ENCODE measurements at regions not wholly inside any gene's neighbourhood (a gene's known extent, or its start where the extent isn't known, plus 50 kb on each side); places are given as distances from the start of the nearest gene placed in this dataset.

GRCh38 chr10:125397608-125398007 lies 237.2 kb upstream of the CTBP2 start:
- DNase-seq, result no peak

- DNase-seq, result no peak
These were observed 236.3 kb upstream of the CTBP2 start for GRCh38 chr10:125396676-125397075.

GRCh38 chr10:125392609-125393008 lies 232.2 kb upstream of the CTBP2 start:
- DNase-seq, result no peak

DNA sequence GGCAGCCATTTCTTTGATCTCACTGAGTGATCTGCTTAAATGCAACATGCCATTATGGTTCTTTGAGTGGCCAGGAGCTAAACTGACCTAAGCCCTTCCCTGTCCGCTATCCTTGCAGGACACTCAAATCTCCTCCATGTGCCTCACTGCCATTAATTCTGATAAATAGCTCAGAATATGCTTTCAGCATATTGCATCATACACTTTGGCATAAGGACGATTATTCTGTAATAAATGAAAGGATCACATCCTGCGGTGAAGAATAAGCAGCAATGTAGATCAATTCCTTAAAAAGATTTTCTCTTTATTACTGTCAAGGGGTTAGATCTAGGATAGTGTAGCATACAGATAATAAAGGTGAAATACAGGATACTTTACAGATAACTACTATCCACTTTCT lies 231.8 kb upstream of the CTBP2 start:
- DNase-seq, result no peak

DNA sequence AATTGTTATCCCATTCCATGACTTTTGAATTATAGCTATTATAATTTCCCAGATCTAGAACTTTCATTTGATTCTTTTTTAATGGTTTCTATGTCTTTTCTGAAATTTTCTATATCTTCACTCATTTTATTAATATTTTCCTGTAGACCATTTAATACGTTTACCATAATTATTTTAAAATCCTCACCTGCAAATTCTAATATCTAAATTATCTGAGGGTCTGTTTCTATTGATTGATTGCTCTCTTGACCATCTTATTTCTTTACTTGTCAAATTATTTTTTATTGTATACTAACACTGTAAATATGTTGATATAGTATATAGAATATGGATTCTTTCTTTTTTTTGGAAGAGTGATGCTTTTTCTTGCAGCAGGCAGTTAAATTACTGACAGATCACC lies 229.3 kb upstream of the CTBP2 start:
- DNase-seq, result no peak

DNA sequence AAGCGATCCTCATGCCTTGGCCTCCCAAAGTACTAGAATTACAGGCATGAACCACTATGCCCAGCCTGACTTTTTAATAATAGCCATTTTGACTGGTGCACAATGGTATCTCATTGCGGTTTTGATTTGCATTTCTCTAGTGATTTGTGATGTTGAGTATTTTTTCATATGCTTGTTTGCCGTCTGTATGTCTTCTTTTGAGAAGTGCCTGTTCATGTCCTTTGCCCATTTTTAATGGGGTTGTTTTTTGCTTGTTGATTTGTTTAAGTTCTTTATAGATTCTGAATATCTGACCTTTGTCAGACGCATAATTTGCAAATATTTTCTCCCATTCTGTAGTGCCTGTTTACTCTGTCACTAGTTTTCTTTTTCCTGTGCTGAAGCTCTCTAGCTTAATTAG lies 219.2 kb upstream of the CTBP2 start:
- no peak for DNase-seq

DNA sequence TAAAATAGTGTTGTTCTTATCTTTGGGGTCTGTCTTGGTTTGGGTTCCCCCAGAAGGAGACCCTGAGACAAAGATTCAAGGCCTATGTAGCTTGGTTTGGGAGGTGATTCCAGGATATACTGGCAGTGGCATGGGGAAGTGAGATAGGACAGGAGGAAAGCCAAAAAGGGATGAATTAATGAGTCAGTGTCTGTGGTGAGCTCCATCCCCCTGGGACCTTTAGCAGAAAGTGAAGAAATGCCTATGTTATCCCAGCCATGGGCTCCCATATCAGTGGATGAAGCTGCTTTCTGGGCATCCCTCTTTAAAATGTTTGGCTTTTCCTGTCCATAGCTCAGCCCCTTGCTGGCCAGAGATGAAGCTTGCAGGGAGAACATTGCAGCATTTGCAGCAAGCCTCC lies 217.0 kb upstream of the CTBP2 start:
- DNase-seq, result no peak

- peak in 1 of 3 experiments; percentile 2 for DNase-seq
These were observed 214.8 kb upstream of the CTBP2 start for GRCh38 chr10:125375210-125375609.

GRCh38 chr10:125373546-125373945 lies 213.2 kb upstream of the CTBP2 start:
- DNase-seq, result no peak

DNA sequence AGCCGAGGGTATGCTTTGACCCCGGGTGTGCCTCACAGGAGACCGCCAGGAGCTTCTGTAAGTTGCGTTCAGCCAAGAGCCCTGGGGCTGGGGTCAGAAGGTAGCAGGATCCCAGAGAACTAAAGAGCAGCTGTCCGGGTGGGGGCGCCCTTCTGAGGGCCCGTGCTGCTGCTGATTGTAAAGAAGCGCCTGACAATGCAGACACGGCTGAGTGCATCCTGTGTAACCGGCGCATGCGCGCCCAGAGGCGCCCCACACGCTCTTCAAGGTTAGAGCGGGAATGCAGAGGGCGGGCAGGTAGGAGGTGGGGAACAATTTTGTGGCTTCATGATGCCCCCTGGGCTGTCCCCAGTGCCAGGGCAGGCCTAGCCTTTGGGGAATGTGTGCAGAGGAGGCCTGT lies 210.2 kb upstream of the CTBP2 start:
- DNase-seq, result no peak

- DNase-seq, result no peak
These were observed 209.3 kb upstream of the CTBP2 start for GRCh38 chr10:125369382-125370326.

- no peak for DNase-seq
These were observed 207.8 kb upstream of the CTBP2 start for GRCh38 chr10:125368146-125368545.

DNA sequence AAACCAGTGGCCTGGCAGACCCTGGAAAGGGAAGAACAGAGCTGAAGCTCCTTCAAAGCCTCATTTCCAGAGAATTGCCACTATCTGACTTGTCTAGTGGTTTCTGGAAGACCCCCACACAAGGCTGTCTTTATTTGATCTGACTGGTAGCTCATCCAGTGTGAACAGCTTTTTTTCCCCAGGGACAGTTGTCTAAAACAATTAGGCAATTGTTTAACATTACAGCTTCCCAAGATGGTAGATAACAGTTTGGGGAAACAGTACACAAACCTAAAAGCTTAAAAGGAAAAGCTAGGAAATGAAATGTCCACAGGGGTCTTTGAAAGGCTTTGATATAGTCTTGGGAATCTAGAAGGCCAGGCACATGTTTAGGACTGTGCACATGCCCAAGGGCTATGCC lies 203.4 kb upstream of the CTBP2 start:
- DNase-seq, result no peak

GRCh38 chr10:125362950-125363349 lies 202.6 kb upstream of the CTBP2 start:
- no peak for DNase-seq

- no peak for DNase-seq
These were observed 199.0 kb upstream of the CTBP2 start for GRCh38 chr10:125359401-125359800.

DNA sequence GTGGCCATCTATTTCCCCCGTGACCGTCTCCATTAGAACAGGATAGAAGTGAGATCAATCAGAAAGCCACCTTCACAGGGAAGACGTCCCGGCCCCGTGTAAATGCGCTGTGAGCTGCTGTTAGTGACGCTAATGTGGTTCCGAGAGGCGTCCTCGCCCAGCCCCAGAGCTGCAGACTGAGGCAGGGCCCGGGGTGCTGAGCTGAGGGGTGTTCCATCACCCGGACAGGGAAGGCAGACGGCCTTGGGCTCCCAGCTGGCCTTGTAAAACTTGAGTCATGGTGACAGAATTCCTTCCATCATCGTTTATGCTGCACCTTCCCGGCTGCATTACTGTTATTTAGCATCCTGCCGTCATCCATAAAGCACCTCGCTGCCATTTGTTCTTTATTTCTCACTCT lies 195.3 kb upstream of the CTBP2 start:
- no peak for DNase-seq

- no peak for DNase-seq
These were observed 190.2 kb upstream of the CTBP2 start for GRCh38 chr10:125350519-125350918.

DNA sequence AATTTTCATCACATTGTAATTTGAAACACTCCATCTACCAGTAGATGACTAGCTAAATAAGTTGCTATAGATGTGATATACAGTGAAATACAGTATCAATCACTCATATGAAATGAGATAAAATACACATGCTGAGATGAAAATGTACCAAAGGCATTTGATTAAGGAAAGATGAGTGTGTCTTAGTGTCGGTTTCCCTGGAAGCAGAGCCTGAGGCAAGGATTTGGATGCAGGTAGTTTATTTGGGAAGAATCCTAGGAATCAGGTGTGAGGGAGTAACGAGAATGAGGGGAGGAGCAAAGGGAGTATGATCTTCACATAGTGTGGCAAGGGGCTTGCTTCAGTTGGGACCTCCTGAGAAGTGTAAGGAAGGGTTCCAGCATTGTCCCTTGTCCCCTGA lies 188.2 kb upstream of the CTBP2 start:
- DNase-seq, result no peak

DNA sequence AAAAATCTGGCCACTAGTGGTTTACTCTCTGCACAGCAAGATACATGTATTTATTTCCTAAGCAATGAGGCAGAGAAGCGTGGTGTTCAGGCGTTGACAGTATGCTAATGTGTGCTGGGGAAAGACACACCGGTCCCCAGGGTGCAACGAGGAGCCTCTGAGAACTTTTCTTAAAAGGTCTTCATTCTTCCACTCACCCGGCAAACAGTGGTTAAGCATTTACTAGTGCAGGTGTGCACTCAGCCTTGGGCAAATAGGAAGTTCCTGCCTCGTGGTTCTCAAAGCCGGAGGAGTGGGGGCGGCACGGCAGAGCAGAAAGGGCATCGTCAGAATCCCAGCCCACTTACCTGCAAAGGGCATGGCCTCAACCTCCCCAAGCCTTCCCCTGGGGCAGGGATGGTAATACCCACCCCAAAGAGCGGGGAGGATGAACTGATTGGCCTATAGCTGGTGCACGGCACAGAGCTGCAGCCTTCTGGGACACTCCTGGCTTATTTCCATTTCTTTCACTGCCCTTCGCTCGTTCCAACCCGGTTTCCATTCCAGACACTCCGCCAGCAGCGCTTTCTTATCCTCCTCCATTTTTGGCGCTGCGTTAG lies 184.3 kb upstream of the CTBP2 start:
- peak in 1 of 3 experiments; percentile 4 for DNase-seq

DNA sequence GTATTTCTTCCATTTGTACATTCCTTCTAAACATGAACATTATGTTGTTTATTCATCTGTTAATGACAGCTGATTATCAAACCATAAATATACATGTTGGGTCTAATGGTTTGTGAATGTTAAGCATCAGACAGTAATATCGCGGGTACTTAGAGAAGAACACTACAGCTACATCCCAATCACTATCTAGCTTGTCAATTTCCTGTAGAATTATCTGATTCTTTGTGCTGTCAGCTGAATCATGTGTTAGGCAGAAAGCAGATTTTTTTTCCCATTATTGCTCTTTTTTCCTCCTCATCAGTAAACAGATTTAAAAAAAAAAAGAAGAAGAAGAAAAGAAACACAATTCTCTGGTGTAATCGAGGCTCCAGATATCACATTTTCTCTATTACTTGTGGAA lies 183.6 kb upstream of the CTBP2 start:
- no peak for DNase-seq

- peak in 1 of 3 experiments; percentile 10 for DNase-seq
These were observed 183.0 kb upstream of the CTBP2 start for GRCh38 chr10:125343118-125343925.

GRCh38 chr10:125341611-125342010 lies 181.2 kb upstream of the CTBP2 start:
- DNase-seq, result no peak

DNA sequence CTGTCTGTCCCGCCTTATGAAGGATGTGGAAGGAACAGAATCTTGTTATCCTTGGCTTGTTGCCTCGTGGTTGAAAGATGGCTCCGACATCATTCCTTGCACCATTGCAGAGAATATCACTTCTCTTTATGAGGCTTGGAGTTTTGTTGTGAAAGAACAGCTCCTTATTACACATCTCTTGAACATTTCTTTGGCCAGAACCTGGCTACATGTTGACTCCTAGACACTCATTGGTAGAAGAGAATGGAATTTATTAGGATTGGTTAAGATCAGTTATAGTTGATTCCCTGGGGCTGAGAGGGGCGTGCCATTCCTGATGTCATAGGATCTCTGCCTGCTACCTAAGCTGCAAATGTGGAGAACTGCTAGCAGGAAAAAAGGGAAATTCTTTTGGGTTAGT lies 180.5 kb upstream of the CTBP2 start:
- no peak for DNase-seq

DNA sequence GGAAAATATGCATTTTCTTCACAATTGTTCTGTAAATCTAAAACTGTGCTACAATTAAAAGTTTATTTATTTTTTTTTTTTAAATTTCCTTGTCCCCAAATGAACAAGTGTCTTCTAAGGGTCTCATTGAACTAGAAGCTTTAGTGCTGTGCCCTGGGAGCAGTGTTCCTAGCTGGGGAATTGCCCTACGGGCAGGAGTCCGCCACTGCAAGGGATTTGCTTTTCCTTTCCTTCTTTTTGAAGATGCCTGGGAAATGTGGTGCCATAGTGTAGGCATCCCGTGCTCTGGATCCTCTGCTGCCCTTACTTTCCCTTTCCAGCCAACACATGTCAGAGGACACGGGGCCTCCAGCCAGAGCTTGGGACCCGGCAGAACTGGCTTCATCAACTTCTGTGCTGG lies 177.1 kb upstream of the CTBP2 start:
- DNase-seq, result no peak
